Muscle of arm (tissue), 1 donor: ENCODE measurements at regions not wholly inside any gene's neighbourhood (a gene's known extent, or its start where the extent isn't known, plus 50 kb on each side); places are given as distances from the start of the nearest gene placed in this dataset.

Experiments
- DNase-seq: peaks from one replicate; pipeline ENCODE4 v3.0.0-alpha.2; 2013

DNA sequence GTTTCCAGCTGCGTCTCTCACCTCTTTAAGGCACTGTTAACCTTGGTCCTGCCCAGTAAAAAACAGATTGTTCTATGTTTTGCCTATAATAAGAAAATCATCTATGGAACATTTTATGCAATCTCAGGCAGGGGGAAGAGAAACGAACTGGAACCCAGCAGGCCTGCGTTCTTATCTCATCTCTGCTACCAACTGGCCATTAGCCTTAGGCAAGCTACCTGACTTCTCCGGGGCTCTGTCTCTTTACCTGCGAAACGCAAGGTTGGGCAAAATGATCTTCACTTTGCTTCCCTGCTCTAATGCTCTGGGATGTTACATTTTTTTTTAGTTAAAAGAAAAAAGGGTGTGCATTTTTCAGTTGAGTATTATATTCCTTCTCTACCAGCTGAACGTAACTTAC, 70.5 kb upstream of the WIPF1 start:
- DNase-seq: no peak

DNA sequence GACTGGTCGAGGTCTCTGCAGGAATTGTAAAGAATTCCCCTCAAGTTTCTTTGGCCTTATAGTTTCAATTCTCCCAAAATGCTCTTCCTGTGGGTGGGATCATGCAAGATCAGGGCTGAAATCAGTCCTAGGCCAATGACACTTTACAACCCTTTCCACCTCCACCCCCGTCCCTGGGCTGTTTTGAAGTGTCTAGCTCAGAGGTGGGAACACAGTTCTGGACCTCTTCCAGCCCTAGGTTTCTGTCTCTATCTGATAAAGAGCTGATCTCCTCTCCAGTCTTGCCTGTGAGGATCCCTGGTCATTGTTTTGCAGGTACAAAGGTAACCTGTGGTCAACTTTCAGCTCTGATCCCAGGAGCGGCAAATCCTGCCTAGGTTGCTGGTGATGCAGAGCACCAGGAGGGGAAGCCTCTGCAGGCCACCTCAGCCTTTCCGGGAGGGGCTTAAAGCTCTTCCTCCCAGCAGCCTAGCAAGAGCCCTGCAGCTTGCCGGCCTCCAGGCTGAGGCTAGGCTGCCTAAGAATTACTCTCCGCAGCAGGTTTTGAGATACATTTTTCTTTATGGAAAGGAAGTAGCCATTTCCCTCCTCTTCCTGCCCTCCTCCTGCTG, 69.8 kb upstream of the WIPF1 start:
- DNase-seq: no peak

DNA sequence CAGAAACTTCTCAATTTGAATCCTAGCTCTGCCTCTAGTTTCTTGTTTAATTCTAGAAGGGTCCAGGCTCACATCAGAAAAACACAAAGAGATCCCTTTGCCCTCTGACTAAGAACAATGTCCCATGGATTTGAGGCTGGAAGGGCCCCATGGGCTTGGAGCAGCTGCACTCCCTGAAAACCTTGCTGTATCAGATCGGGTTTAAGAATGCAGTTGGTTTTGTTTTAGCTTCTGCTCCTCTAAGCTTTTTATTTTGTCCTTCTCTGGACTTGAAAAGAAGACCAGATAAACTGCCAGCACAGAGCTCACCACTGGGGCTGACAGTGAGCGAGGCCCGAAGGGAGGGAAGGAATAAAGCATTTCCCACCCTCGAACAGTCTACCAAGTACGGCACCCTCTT, 69.2 kb upstream of the WIPF1 start:
- DNase-seq: no peak

DNA sequence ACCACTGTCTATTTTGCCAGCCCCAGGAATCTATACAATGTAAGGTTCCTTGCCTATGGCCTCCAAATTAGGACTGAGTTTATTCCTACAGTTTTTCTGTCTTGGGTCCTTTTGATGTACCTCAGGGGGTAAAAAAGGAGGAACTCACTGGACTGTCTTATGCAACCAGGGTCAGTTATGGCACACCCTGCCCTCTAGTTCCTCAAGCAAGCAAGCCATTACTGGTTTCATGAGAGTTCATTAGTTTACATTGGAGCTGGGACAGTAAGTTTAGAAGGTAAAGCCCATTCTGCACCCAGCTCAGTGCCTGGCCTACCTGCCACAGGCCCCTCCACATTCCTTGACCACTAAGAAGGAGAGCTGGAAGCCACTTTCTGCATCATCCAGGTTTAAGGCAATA, 68.7 kb upstream of the WIPF1 start:
- no peak for DNase-seq

DNA sequence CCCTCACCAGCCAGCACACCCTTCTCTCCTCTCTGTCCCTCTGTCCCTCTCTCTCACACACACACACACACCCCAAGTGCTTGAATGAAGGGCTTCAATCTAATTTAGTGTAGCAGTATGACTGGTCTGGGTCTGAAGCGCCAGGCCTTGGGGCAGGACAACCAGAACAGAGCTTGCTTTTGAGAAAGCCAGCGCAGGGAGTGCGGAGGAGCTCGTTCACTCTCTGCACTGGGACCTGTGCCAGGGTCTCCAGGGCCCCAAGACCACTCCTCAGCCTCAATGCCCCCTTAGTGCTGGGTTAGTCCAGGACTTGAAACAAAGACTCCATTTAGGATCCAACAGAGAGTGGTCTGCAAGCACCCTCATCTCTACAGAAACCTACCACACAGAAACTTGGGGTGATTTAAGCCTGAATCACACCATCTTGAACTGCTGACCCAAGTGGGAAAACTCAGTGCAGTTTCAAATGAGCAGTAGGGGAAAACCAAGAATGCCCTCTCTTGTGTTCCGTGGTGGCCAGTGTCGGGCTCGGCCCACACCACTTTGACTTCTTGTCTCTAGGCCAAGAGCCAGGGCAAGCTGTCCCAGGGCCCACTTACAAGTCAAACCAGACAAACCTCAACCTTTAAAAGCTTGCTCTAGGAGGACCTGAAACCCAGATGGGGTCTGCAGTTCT, 66.6 kb upstream of the WIPF1 start:
- DNase-seq: no peak

DNA sequence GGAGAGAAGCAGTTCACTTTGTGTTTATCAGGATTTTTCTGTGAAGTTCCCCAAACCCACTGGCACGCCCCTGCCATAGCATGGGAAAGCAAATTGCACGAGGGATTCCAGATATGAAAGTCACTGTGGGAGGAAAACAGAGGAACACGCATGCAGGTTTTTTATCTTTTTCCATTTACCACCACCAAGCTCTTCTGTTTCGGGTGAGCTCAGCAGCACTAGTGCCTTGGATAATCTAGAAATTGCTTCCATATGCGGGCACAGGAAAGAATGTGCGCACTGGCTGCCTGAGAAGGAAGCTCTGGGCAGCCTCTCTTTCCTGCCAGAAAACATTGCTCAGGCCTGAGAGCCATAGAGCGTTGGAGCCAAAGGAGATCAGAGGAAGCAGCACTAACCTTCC, 65.9 kb upstream of the WIPF1 start:
- peak; percentile 41 for DNase-seq

DNA sequence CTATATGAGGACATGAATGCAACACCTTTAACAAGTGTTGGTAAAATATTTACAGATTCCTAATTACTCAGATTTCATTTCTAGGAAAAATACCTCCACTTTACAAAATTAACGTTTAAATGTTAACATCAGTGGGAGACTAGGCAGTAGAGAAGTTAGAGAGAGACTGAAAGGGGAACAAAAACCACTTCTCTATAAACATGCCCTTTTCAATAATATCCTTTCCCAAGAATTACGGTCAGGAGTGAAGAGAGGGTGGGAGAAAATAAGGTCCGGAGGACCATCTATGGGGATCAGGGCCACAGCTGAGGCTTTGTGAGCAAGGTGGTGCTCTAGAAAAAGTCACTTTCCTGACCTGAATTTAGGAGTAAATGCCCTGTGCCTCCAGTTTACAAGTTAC, 65.3 kb upstream of the WIPF1 start:
- DNase-seq: no peak

DNA sequence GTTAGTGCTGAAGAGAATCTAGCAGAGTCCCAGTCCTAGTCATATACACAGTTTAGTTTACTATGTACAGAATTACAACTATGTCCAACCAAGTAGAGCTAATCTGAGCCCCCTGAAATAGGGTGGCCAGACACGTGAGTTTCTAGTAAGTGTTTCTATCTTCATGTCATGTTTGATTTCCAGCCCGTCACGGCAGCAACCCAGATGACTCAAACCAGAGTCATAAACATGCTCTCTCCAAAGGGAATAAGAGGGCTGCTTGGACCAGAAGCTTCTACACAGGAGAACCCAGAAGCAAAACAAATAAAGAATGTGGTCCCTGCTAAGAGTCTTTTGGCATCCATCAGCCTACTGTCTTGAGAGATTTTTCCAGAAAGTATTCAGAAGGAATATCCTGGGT, 64.9 kb upstream of the WIPF1 start:
- DNase-seq: no peak

DNA sequence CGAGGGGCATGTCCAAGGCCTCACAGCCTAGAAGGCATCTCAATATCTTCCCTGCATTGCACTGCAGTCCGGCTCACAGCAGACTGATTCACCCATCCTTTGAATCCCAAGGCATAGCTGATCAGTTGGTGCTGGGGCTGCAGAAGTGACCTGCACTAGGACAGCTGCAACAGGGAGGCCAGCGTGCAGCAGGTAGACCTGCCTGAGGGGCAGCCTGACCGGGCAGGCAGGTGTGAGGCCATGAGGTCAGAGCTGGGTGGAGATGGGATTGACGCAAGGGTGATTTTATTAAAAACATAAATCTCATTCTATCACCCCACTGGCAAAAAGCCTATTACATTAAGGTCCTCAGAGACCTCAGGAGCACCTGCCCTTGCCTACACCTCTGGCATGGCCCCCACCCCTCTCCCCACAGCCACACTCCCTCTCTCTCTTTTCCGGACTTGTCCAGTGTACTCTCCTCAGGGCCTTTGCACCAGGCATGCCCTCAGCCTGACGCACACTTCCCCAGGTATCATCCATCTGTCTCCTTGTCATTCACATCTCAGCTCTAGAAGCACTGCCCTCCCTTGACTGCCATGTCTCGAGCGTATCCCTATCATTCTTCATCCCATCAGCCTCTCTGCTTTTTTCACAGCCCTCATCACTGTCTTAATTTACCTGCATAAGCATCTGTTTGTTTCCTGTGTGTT, 63.5 kb upstream of the WIPF1 start:
- DNase-seq: no peak

DNA sequence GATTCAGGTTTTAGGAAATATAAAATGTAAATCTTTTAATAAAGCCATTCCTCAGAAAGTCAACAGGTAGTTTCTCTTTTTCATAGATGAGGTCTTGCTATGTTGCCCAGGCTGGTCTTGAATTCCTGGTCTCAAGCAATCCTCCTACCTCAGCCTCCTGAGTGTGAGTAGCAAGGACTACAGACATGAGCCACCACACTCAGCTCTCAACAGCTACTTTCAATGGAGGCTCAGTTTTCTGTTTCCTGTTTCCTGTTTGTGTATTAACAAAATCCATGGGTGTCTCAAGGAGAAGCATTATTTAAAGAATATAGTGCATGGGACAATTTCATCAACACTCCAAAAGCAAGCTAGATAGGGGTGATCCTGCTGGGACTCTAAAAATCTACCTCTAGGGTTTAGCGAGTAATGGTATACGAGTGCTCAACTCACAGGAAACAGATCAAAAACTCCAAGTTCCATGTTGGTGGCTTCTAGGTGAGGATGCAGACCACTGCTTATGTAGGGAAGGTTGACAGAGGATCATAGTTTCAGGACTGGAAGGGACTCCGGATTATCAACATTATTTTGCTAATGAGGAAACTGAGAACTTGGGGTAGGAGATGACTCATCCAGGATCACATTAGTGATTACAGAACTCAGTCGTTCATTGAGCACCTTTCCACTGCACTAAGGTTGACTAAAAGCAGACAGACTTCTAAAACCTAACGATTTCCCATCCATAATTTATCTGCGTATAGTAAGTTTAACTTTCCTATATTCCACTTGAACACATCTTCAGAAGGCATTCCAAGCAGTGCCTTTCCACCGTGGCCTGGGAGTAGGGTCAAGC, 61.7 kb upstream of the WIPF1 start:
- DNase-seq: no peak

DNA sequence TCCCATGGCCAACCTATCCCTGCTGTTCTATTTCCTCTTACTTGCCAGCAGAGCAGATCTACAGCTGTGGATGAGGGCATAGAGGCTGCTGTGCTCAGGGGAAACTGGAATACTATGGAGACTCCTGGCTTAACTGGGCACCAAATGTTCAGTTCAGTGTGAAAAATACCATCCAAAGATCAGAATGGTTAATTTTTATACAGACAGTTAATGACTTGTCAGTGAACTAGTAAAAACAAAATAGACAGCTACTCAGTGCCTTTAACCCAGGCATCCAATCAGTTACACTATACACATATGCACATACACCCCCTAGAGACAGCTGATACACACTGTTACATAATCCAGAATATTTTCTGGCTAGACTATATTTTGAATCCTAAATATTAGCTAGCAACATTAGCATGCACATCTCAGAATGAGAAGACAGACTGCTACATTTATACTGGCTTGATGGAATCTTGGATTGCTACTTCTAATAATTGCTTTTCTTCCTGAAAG, 59.1 kb upstream of the WIPF1 start:
- no peak for DNase-seq

DNA sequence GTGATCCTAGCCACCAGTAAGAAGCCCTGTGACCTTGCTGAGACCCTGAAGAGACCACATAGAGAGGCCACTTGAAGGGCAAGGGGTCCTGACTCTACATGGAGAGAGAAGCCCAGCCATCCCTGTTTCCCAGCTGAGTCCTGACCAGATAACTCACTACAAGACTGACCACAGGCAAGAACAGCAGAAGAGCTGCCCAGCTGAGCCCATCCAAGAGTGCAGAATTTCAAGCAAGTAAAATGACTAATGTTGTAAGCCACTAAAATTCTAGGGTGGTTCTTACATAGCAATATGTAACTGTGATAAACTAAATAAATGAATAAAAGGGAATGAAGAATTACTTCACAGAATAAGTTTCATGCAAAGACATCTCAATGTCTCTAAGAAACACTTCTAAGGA, 58.4 kb upstream of the WIPF1 start:
- no peak for DNase-seq

DNA sequence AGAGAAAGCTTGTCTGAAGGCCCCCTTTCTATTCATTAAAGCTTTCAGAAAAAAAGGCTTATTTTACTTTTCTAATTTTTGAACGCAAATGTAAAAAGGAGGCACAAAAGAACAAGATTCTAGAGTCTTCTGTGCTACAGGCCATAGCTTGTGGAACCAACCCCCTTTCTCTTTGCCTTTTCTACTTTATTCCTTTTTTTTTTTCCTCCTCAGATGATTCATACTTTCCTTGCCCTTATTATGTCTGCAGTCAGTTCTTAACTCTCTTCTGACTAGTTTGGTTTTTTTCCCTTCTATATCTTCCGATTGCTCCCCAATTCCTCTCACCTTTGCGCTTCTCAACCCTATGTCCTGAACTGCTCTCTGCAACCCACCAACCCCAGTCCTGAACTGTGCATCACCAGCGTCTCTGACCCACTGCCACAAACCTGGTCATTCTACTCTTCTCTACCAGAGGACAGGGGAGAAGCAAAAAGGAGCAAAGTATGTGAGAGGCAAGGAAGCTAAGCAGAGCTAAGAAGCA, 56.9 kb upstream of the WIPF1 start:
- DNase-seq: no peak

DNA sequence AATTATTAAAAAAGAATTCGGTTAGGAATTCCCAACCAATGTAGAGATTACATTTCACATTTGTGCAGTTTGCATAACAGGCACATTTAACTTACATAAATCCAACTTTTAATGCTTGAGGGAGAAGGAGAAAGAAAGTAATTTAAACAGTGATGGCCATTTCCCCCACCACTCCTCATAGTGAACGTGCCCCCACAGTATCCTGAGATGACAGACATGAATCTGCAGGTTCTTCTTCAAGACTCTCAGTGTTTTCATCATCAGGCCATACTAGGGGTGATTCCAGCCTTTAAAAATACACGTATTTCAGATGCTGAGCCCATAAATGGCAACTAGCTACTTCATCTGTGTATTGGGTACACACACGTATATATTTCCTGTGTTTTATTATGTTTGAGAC, 51.3 kb upstream of the WIPF1 start:
- no peak for DNase-seq
